GM12865 (cell line): ENCODE measurements at regions not wholly inside any gene's neighbourhood (a gene's known extent, or its start where the extent isn't known, plus 50 kb on each side); places are given as distances from the start of the nearest gene placed in this dataset.
"Not testable (repeated sequence)": the region's sequence is repeated elsewhere in the genome, so short reads cannot be mapped to it uniquely, and the experiment has no call there.

ENCODE experiments used
- DNase-seq: peaks from one replicate; pipeline ENCODE4 v3.0.0; 2010; ENCODE audit warnings: low read depth
- H3K4me3 ChIP-seq: 2 replicates; pipeline ENCODE4 v1.5.1; 2011; ENCODE audit warnings: mild to moderate bottlenecking, low read depth, low read length, control low read depth
- TF ChIP-seq, protein P1 (sequence below): IDR thresholded peaks from 2 replicates; pipeline ENCODE4 v1.5.1; 2011; ENCODE audit warnings: low read length, control low read depth, low read depth, inconsistent platforms; ENCODE audit not compliant: insufficient read depth; ENCODE audit errors: missing control alignments

DNA sequence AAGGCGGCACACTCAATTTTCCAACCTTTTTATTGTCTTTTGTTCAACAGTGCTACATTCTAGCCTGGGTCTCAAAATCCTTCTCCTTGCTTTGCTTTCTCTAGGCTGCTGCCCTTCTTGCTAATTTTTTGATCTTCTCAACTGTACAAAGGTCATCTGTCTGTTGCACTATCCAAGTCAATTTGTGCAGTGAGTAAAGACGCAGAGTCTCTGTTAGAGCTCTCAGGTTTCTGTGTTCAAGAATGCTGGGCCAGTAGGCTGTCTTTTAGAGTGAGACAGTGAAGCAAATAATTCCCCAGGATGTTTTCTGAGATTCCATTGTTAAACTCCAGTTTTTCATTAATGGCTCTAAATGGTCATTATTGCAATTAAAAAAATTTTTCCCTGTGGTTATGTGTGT, 255.7 kb upstream of the ACTBL2 start:
- no peak overlapping the region for H3K4me3 ChIP-seq
- no peak for DNase-seq
- TF ChIP-seq, protein P1, sequence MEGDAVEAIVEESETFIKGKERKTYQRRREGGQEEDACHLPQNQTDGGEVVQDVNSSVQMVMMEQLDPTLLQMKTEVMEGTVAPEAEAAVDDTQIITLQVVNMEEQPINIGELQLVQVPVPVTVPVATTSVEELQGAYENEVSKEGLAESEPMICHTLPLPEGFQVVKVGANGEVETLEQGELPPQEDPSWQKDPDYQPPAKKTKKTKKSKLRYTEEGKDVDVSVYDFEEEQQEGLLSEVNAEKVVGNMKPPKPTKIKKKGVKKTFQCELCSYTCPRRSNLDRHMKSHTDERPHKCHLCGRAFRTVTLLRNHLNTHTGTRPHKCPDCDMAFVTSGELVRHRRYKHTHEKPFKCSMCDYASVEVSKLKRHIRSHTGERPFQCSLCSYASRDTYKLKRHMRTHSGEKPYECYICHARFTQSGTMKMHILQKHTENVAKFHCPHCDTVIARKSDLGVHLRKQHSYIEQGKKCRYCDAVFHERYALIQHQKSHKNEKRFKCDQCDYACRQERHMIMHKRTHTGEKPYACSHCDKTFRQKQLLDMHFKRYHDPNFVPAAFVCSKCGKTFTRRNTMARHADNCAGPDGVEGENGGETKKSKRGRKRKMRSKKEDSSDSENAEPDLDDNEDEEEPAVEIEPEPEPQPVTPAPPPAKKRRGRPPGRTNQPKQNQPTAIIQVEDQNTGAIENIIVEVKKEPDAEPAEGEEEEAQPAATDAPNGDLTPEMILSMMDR = no peak

DNA sequence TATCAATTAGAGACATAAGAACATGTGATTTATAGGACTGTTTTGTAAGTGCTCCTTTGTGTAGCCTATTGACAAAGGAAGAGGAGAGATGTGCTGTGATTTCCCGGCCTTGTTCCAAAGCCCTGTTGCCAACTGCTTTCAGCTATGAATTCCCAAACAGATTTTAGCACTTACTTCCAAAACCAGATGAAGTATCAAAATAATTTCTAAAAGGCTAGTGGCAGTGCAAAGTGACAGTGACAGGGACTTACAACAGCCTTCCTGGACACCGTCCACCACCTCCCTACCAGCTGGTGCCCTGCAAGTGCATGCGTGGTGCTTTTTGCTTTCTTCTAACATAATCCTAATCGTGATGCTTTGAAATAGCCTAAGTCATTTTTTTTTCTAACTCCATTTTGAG, 254.1 kb upstream of the ACTBL2 start:
- DNase-seq = no peak
- TF ChIP-seq, protein P1 = no peak

DNA sequence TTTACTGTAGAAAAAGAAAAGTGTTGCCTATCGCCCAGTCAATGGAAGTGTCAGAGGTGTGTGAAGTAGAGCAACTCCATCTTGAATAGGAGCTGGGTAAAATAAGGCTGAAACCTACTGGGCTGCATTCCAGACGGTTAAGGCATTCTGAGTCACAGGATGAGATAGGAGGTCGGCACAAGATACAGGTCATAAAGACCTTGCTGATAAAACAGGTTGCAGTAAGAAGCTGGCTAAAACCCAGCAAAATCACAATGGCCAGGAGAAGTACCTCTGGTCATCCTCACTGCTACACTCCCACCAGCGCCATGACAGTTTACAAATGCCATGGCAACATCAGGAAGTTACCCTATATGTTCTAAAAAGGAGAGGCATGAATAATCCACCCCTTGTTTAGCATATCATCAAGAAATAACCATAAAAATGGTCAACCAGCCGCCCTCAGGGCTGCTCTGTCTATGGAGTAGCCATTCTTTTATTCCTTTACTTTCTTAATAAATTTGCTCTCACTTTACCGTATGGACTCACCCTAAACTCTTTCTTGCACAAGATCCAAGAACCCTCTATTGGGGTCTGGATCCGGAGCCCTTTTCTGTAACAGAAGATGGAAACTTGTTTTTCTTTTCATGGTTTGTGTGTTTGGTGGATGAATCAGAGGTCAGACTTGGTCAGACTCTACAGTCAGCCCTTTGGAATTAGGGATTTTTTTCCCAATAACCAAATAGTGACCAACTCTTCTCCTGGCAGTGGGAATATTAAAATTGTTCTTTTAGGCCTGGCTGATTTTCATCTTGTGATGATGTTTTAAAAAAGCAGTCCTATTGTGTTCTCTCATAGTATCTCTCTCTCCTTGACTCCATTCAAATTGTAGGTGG, 252.9 kb upstream of the ACTBL2 start:
- DNase-seq, H3K4me3 ChIP-seq: not testable (repeated sequence)

More for the DNA sequence above, 254.1 kb upstream of the ACTBL2 start:
- H3K4me3 ChIP-seq = no peak overlapping the region

DNA sequence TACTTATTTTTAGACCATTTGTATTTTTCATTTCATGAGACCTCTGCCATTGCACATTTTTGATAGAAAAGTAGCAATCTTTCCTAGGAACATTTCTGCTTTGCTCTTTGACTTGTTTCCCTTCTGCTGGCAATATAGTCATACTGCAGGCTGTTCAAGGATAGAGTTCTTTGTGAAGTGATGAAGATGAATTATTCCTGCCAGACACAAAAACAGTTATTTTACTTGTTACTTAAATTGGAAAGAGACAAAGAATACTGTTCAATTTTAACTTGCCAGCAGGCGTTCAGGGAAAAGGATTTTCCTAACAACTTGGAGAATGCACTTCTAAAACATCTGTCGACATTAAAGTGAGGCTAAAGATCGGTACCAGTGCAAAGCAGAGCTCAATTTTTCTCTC, 251.7 kb upstream of the ACTBL2 start:
- no peak for DNase-seq
- no peak overlapping the region for H3K4me3 ChIP-seq
- TF ChIP-seq, protein P1 = no peak

DNA sequence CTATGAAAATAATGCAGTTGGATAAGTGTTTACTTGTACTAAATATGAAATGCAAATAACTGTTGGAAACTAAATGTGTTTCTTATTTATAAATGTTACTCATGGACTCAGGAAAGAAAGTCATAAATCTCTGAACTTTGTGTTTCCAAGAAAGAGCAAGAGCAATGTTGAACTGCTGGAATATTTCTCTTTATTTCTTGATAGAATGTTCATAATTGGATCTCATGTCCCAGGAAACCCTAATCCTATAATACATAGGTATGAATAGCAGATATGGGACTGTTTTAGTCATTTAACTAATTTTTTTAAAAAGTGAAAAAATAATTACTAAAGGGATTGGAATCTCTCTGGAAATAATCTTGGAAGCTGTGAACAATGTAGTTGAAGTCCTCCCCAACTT, 245.0 kb upstream of the ACTBL2 start:
- no peak overlapping the region for H3K4me3 ChIP-seq
- DNase-seq = no peak
- TF ChIP-seq, protein P1 = no peak

DNA sequence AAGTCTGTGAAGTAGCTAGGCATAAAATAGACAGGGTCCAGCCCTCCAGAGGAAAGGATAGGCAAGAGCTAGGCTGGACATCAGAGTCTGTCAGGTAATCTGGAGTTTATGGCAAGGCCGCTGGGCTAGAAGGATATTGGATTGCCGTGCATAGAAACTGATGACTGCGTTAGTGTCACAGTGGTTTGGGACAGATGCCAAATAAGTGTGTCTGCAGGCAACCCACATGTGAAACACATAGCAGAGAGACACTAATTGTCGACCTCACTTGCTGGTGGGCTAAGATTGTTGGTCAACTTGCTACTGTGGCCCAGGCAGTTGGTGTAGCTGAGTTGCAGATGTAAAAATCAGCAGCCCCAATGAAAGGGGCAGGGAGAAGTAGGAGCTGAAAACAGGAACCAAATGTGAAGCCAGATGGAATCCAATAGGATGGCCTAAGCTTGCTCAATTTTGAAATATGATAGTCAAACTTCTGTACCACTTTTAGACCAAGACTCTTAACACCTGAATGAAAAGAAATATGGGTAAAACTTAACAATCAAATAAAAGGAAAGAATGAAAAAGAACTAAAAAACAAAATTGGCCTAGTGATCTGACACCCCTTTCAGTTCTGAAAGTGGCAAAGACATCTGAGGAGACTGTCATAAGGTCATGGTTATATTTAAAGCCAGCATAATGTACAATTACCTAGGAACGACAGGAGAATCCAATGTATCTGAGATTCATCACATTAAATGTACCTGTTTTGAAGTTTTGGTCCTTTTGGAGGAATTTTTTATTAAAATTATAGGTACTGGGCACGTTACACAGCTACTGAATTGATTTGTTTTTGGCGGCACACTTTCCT, 243.3 kb upstream of the ACTBL2 start:
- no peak for DNase-seq
- TF ChIP-seq, protein P1 = no peak
- no peak overlapping the region for H3K4me3 ChIP-seq

DNA sequence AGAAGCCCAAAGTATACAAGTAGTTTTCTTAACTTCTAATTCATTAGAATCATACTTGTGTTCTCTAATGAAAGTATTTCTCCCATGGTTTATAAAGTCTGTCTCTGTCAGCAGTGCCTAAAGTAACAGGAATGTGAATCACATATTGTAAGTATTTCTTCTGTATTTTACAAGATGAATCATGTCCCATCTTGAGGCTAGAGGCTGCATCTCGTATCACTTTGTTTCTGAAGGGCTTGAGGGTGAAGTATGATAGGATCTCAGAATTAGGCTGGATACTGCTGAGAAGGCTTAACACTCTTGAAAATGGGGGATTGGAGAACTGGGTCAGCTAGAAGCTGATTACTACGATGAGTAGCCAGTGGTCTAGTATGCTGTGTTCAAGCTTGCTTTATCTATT, 242.2 kb upstream of the ACTBL2 start:
- TF ChIP-seq, protein P1 = no peak
- no peak overlapping the region for H3K4me3 ChIP-seq
- no peak for DNase-seq
